Erythroblast (primary cell): ENCODE measurements at regions not wholly inside any gene's neighbourhood (a gene's known extent, or its start where the extent isn't known, plus 50 kb on each side); places are given as distances from the start of the nearest gene placed in this dataset.

Source experiments
- GATA1 ChIP-seq: IDR thresholded peaks from 2 replicates; pipeline ENCODE4 v1.6.1; 2011; ENCODE audit warnings: low read depth, mild to moderate bottlenecking, control low read depth, low read length, moderate library complexity
- POLR2A ChIP-seq: IDR thresholded peaks from 2 replicates; pipeline ENCODE4 v1.6.1; 2011; ENCODE audit warnings: mild to moderate bottlenecking, low read length

DNA sequence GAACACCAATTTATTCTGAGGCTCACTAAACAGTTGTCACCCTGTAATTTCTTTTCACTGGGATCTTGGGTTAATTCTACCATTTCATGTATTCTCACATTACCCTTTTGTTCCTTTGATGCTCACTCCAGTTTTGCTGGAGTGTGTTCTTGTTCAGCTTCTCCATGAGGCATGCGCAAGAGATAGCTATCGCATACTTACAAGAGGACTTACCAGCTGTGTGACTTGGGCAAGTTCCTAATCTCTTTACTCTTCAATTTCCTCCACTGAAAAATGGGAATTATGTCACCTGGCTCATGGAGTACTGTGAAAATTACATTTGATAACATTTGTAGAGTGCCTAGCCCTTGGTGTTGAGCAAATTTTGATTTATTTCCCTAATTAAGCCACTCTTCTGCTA, 56.5 kb upstream of the JDP2 start:
- TF ChIP-seq POLR2A (no peak), GATA1 (no peak)
